MM.1S (cell line): ENCODE measurements at regions not wholly inside any gene's neighbourhood (a gene's known extent, or its start where the extent isn't known, plus 50 kb on each side); places are given as distances from the start of the nearest gene placed in this dataset.

Experiments
- DNase-seq: peaks from one replicate; pipeline ENCODE4 v3.0.0-alpha.2; 2015
- H2AFZ ChIP-seq: fragments of 300-600 bp; sonication (generic); 2 replicates; pipeline ENCODE4 v1.6.0; 2016; ENCODE audit warnings: antibody characterized with exemption, low read length
- H3F3A ChIP-seq: fragments of 300-600 bp; sonication (generic); 2 replicates; pipeline ENCODE4 v1.6.1; 2016; ENCODE audit warnings: mild to moderate bottlenecking, antibody characterized with exemption, low read length, moderate library complexity, mixed read lengths; ENCODE audit not compliant: insufficient read depth
- H3K27ac ChIP-seq: fragments of 300-600 bp; sonication (generic); 2 replicates; pipeline ENCODE4 v1.5.1; 2016; ENCODE audit warnings: mild to moderate bottlenecking, low read length
- H3K27me3 ChIP-seq: fragments of 300-600 bp; sonication (generic); replicated peaks from 2 replicates; pipeline ENCODE4 v1.6.0; 2016; ENCODE audit warnings: low read length; ENCODE audit not compliant: insufficient read depth
- H3K36me3 ChIP-seq: fragments of 300-600 bp; sonication (generic); replicated peaks from 2 replicates; pipeline ENCODE4 v1.6.1; 2016; ENCODE audit warnings: mild to moderate bottlenecking, low read length, mixed read lengths; ENCODE audit not compliant: insufficient read depth
- H3K4me1 ChIP-seq: fragments of 300-600 bp; sonication (generic); 2 replicates; pipeline ENCODE4 v1.6.1; 2016; ENCODE audit warnings: low read length, mixed read lengths
- H3K4me2 ChIP-seq: fragments of 300-600 bp; sonication (generic); 2 replicates; pipeline ENCODE4 v1.6.0; 2016; ENCODE audit warnings: low read depth, low read length
- H3K4me3 ChIP-seq: fragments of 300-600 bp; sonication (generic); 2 replicates; pipeline ENCODE4 v1.5.1; 2016; ENCODE audit warnings: low read length, mixed read lengths
- H3K79me2 ChIP-seq: fragments of 300-600 bp; sonication (generic); 2 replicates; pipeline ENCODE4 v1.6.1; 2016; ENCODE audit warnings: mixed run types, low read length, mixed read lengths
- H3K9ac ChIP-seq: fragments of 300-600 bp; sonication (generic); 2 replicates; pipeline ENCODE4 v1.6.1; 2016; ENCODE audit warnings: low read length, mixed read lengths
- H3K9me2 ChIP-seq: fragments of 300-600 bp; sonication (generic); replicated peaks from 2 replicates; pipeline ENCODE4 v1.6.1; 2016; ENCODE audit warnings: mild to moderate bottlenecking, low read length, mixed read lengths; ENCODE audit not compliant: insufficient read depth
- H3K9me3 ChIP-seq: fragments of 300-600 bp; sonication (generic); replicated peaks from 2 replicates; pipeline ENCODE4 v1.6.1; 2016; ENCODE audit warnings: mild to moderate bottlenecking, low read length, mixed read lengths; ENCODE audit not compliant: insufficient read depth
- H4K20me1 ChIP-seq: fragments of 300-600 bp; sonication (generic); 2 replicates; pipeline ENCODE4 v1.6.1; 2016; ENCODE audit warnings: mild to moderate bottlenecking, low read length, moderate library complexity, mixed read lengths; ENCODE audit not compliant: insufficient read depth
- CTCF ChIP-seq: fragments of 300-600 bp; sonication (generic); IDR thresholded peaks from 2 replicates; pipeline ENCODE4 v1.5.1; 2016; ENCODE audit warnings: antibody characterized with exemption, low read length, mixed read lengths
- EZH2 ChIP-seq: fragments of 300-600 bp; sonication (generic); optimal IDR thresholded peaks from 2 replicates; pipeline ENCODE3; 2017; ENCODE audit warnings: low read depth, mild to moderate bottlenecking, antibody characterized with exemption, low read length, mixed read lengths
- EZH2phosphoT487 ChIP-seq: fragments of 300-600 bp; sonication (generic); IDR thresholded peaks from 2 replicates; pipeline ENCODE4 v1.6.1; 2018; ENCODE audit warnings: antibody characterized with exemption, low read length

- H3K4me2 ChIP-seq: no peak overlapping the region
- H3K9me3 ChIP-seq: no peaks in the 10 kb centered on the region
- no peaks in the 10 kb centered on the region for H3K9me2 ChIP-seq
- no peaks in the 10 kb centered on the region for H3K79me2 ChIP-seq
- no peak for DNase-seq
- H3K36me3 ChIP-seq: no peaks in the 10 kb centered on the region
- no peak overlapping the region for H3K27ac ChIP-seq
- TF ChIP-seq EZH2 (no peak), EZH2phosphoT487 (no peak), CTCF (no peak)
- H3K4me1 ChIP-seq: no peaks in the 10 kb centered on the region
- no peak overlapping the region for H3K9ac ChIP-seq
- no peak overlapping the region for H3K4me3 ChIP-seq
- H3K27me3 ChIP-seq: peaks cover 91% of the 10 kb centered on the region
- H2AFZ ChIP-seq: no peak overlapping the region
- no peaks in the 10 kb centered on the region for H3F3A ChIP-seq
- no peaks in the 10 kb centered on the region for H4K20me1 ChIP-seq
Measured at GRCh38 chr1:2859881-2860430, 58.5 kb upstream of the TTC34 start.

- no peaks in the 10 kb centered on the region for H3K9me3 ChIP-seq
- H3K4me1 ChIP-seq: no peaks in the 10 kb centered on the region
- peaks cover 91% of the 10 kb centered on the region for H3K27me3 ChIP-seq
- no peak overlapping the region for H3K27ac ChIP-seq
- H3K79me2 ChIP-seq: no peaks in the 10 kb centered on the region
- H3K9me2 ChIP-seq: no peaks in the 10 kb centered on the region
- H2AFZ ChIP-seq: no peak overlapping the region
- H4K20me1 ChIP-seq: no peaks in the 10 kb centered on the region
- H3K9ac ChIP-seq: no peak overlapping the region
- H3K4me2 ChIP-seq: no peak overlapping the region
- no peak overlapping the region for H3K4me3 ChIP-seq
- DNase-seq: no peak
- H3K36me3 ChIP-seq: no peaks in the 10 kb centered on the region
- H3F3A ChIP-seq: no peaks in the 10 kb centered on the region
- TF ChIP-seq EZH2phosphoT487: no peak
- TF ChIP-seq EZH2: no peak
- no peak for TF ChIP-seq CTCF
Measured at GRCh38 chr1:2860476-2861142, 59.1 kb upstream of the TTC34 start.

- no peaks in the 10 kb centered on the region for H3K36me3 ChIP-seq
- no peak overlapping the region for H3K4me3 ChIP-seq
- H4K20me1 ChIP-seq: no peaks in the 10 kb centered on the region
- H3K9ac ChIP-seq: no peak overlapping the region
- no peaks in the 10 kb centered on the region for H3K4me1 ChIP-seq
- peaks cover 91% of the 10 kb centered on the region for H3K27me3 ChIP-seq
- H3F3A ChIP-seq: no peaks in the 10 kb centered on the region
- H3K27ac ChIP-seq: no peak overlapping the region
- no peak overlapping the region for H2AFZ ChIP-seq
- H3K9me2 ChIP-seq: no peaks in the 10 kb centered on the region
- H3K79me2 ChIP-seq: no peaks in the 10 kb centered on the region
- DNase-seq: no peak
- no peaks in the 10 kb centered on the region for H3K9me3 ChIP-seq
- no peak for TF ChIP-seq CTCF
- no peak for TF ChIP-seq EZH2
- H3K4me2 ChIP-seq: no peak overlapping the region
Measured at GRCh38 chr1:2861143-2861987, 59.9 kb upstream of the TTC34 start.
